ENCODE measurements at regions not wholly inside any gene's neighbourhood (a gene's known extent, or its start where the extent isn't known, plus 50 kb on each side); places are given as distances from the start of the nearest gene placed in this dataset.

DNA sequence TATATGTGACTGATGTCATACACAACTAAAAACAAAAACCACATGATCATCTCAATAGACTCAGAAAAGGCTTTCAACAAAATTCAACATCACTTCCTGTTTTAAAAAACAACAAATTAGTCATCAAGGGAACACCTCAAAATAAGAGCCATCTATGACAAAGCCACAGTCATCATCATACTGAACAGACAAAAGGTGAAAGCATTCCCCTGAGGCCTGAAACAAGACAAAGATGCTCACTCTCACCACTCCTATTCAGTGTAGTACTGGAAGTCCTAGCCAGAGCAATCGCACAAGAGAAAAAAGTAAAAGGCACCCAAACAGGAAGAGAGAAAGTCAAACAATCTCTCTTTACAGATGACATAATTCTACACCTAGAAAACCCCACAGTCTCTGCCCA is 893.5 kb upstream of the EDIL3 start:
- TF ChIP-seq, protein P1, sequence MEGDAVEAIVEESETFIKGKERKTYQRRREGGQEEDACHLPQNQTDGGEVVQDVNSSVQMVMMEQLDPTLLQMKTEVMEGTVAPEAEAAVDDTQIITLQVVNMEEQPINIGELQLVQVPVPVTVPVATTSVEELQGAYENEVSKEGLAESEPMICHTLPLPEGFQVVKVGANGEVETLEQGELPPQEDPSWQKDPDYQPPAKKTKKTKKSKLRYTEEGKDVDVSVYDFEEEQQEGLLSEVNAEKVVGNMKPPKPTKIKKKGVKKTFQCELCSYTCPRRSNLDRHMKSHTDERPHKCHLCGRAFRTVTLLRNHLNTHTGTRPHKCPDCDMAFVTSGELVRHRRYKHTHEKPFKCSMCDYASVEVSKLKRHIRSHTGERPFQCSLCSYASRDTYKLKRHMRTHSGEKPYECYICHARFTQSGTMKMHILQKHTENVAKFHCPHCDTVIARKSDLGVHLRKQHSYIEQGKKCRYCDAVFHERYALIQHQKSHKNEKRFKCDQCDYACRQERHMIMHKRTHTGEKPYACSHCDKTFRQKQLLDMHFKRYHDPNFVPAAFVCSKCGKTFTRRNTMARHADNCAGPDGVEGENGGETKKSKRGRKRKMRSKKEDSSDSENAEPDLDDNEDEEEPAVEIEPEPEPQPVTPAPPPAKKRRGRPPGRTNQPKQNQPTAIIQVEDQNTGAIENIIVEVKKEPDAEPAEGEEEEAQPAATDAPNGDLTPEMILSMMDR (IDR thresholded peaks at IDR 0.05): no peak
- TF ChIP-seq POLR2AphosphoS5 (IDR thresholded peaks at IDR 0.05; ENCODE audit: low read depth, low read length): no peak
- TF ChIP-seq TCF7L2 (IDR thresholded peaks at IDR 0.05; ENCODE audit: low read depth, low read length): no peak
- TF ChIP-seq, protein P2, sequence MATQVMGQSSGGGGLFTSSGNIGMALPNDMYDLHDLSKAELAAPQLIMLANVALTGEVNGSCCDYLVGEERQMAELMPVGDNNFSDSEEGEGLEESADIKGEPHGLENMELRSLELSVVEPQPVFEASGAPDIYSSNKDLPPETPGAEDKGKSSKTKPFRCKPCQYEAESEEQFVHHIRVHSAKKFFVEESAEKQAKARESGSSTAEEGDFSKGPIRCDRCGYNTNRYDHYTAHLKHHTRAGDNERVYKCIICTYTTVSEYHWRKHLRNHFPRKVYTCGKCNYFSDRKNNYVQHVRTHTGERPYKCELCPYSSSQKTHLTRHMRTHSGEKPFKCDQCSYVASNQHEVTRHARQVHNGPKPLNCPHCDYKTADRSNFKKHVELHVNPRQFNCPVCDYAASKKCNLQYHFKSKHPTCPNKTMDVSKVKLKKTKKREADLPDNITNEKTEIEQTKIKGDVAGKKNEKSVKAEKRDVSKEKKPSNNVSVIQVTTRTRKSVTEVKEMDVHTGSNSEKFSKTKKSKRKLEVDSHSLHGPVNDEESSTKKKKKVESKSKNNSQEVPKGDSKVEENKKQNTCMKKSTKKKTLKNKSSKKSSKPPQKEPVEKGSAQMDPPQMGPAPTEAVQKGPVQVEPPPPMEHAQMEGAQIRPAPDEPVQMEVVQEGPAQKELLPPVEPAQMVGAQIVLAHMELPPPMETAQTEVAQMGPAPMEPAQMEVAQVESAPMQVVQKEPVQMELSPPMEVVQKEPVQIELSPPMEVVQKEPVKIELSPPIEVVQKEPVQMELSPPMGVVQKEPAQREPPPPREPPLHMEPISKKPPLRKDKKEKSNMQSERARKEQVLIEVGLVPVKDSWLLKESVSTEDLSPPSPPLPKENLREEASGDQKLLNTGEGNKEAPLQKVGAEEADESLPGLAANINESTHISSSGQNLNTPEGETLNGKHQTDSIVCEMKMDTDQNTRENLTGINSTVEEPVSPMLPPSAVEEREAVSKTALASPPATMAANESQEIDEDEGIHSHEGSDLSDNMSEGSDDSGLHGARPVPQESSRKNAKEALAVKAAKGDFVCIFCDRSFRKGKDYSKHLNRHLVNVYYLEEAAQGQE (IDR thresholded peaks at IDR 0.05; ENCODE audit: insufficient read depth in 1 of 2, low read depth in 2 of 2, low read length in 1 of 2): no peak

Measured in Panc1 (cell line).